ENCODE measurements at regions not wholly inside any gene's neighbourhood (a gene's known extent, or its start where the extent isn't known, plus 50 kb on each side); places are given as distances from the start of the nearest gene placed in this dataset.

DNA sequence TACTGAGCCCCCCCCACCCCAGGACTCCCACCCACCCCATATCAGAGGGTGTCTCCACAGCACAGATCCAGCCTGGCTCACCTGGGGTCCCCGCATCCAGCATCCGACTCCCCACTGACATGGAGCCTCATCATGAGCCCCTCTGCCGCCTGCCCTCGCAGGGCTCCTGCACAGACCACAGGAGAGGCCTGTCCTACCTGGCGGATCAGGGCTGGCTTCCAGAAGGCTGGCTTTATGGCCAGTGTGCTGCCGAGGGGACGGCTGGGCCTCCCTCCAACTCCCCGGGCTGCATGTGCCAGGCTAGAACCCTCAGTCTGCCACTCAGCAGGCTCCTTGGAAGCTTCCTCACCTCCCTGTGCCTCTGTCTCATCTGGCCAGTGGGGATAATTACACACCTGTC lies 119.0 kb downstream of the RFLNA start:
- no peak for TF ChIP-seq SUZ12 (IDR thresholded peaks at IDR 0.05)
- no peak for TF ChIP-seq BHLHE40 (IDR thresholded peaks at IDR 0.05; ENCODE audit: borderline replicate concordance)
- TF ChIP-seq FOXA1 (IDR thresholded peaks at IDR 0.05), result no peak
- TF ChIP-seq FOXK2 (IDR thresholded peaks at IDR 0.05), result no peak
- TF ChIP-seq NFRKB (IDR thresholded peaks at IDR 0.05), result no peak
- TF ChIP-seq HDGF (IDR thresholded peaks at IDR 0.05; ENCODE audit: borderline replicate concordance), result no peak
- no peak for TF ChIP-seq ELF4 (IDR thresholded peaks at IDR 0.05)
